IMR-90 (cell line): ENCODE measurements at regions not wholly inside any gene's neighbourhood (a gene's known extent, or its start where the extent isn't known, plus 50 kb on each side); places are given as distances from the start of the nearest gene placed in this dataset.

ENCODE experiments used
- BHLHE40 ChIP-seq: fragments of 150-350 bp; IDR thresholded peaks from 2 replicates; pipeline ENCODE4 v1.6.1; 2016; ENCODE audit warnings: mild to moderate bottlenecking, low read depth, low read length
- CHD1 ChIP-seq: IDR thresholded peaks from 2 replicates; pipeline ENCODE4 v1.6.1; 2012; ENCODE audit warnings: low read depth, low read length, improper control_type of control experiment
- RAD21 ChIP-seq: IDR thresholded peaks from 2 replicates; pipeline ENCODE4 v1.6.1; 2012; ENCODE audit warnings: low read length, improper control_type of control experiment

- no peak for TF ChIP-seq RAD21
- no peak for TF ChIP-seq CHD1
- no peak for TF ChIP-seq BHLHE40
Measured at GRCh38 chr5:82956600-82956999, 120.6 kb downstream of the TMEM167A start.
